Left lung (tissue), 4 donors: ENCODE measurements at regions not wholly inside any gene's neighbourhood (a gene's known extent, or its start where the extent isn't known, plus 50 kb on each side); places are given as distances from the start of the nearest gene placed in this dataset.

Experiments used
- ATAC-seq: fragments of 200-7000 bp; cut with Tn5 transposase; one replicate; pipeline ENCODE4 v1.9.1; 2020; ENCODE audit warnings: moderate library complexity
- DNase-seq, 4 donors: peaks; one replicate each; pipeline ENCODE4 v3.0.0-alpha.2; 2013 to 2020
- H3K27ac ChIP-seq, 2 donors: fragments of 200-600 bp; sonication (generic) in 1 of 2; one replicate each; pipeline versions ENCODE4 v1.5.0 to v1.8.0; 2020 to 2021
- H3K27me3 ChIP-seq, 2 donors: fragments of 200-600 bp; sonication (generic) in 1 of 2; one replicate each; pipeline versions ENCODE4 v1.5.0 to v1.8.0; 2020 to 2021
- H3K36me3 ChIP-seq, 2 donors: fragments of 200-600 bp; sonication (generic) in 1 of 2; one replicate each; pipeline versions ENCODE4 v1.5.0 to v1.8.0; 2020 to 2021
- H3K4me1 ChIP-seq, 2 donors: fragments of 200-600 bp; one replicate each; pipeline ENCODE4 v1.8.0; 2021
- H3K4me3 ChIP-seq, 2 donors: fragments of 200-600 bp; sonication (generic) in 1 of 2; one replicate each; pipeline versions ENCODE4 v1.5.0 to v1.8.0; 2020 to 2021; ENCODE audit warnings: mild to moderate bottlenecking in 1 of 2
- H3K9me3 ChIP-seq, 2 donors: fragments of 200-600 bp; sonication (generic) in 1 of 2; one replicate each; pipeline versions ENCODE4 v1.5.0 to v1.8.0; 2020 to 2021
- CTCF ChIP-seq, 2 donors: fragments of 200-600 bp; sonication (generic) in 1 of 2; IDR thresholded peaks; one replicate each; pipeline versions ENCODE4 v1.5.0 to v1.8.0; 2021; ENCODE audit warnings: antibody characterized with exemption in 2 of 2
- intact Hi-C, 2 donors: fragments of 100-400 bp; cut with DNase I; formaldehyde crosslinking; loops; one replicate each; pipeline versions ENCODE4 v1.11.2 to v1.14.2; 2022
- donor health status: DM: no; HTN: yes; CAD: no.
- donor health status: DM: no; HTN: no; CAD: no.

DNA sequence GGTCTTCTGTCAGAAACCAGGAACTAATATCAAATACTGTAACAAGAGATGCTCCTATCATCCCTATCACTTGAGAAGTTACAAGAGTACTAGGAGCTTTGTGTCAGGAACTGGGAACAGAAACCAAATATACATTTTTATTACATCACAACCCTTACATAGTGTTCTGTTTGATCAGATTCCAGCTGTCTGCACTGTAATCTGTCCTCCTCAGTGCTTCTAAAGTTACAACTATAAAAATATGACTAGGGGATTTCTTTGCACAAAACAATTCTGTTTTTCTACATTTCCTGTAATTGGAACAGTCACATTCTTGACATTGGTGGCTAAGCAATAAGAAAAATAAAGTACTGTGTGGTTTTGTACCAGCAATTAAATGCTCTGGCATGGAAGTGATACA is 686.0 kb downstream of the PDHA2 start:
- no peak for DNase-seq
- intact Hi-C loops = no loop called here

GRCh38 chr4:96526625-96527024 is 686.7 kb downstream of the PDHA2 start:
- H3K36me3 ChIP-seq = no peaks in the 10 kb centered on the region
- no peaks in the 10 kb centered on the region for H3K4me1 ChIP-seq
- no peaks in the 10 kb centered on the region for H3K9me3 ChIP-seq
- H3K4me3 ChIP-seq = no peak overlapping the region
- intact Hi-C loops = no loop called here
- DNase-seq = no peak
- H3K27me3 ChIP-seq = peaks cover 0 to 6% of the 10 kb centered on the region in 2 donors
- no peak for ATAC-seq
- no peak overlapping the region for H3K27ac ChIP-seq
- TF ChIP-seq CTCF (IDR thresholded peaks at IDR 0.05) = no peak

More for the DNA sequence above, 686.0 kb downstream of the PDHA2 start:
- Histone ChIP-seq H3K4me3 (no peak overlapping the region), H3K9me3 (peaks cover 0 to 6% of the 10 kb centered on the region in 2 donors), H3K27ac (no peak overlapping the region), H3K27me3 (peaks cover 0 to 6% of the 10 kb centered on the region in 2 donors), H3K36me3 (no peaks in the 10 kb centered on the region), H3K4me1 (no peaks in the 10 kb centered on the region)
- no peak for ATAC-seq
- no peak for TF ChIP-seq CTCF (IDR thresholded peaks at IDR 0.05)

GRCh38 chr4:96531836-96532235 is 691.9 kb downstream of the PDHA2 start:
- DNase-seq (no peak), ATAC-seq (no peak)
- H3K9me3 ChIP-seq = peaks cover 0 to 7% of the 10 kb centered on the region in 2 donors
- H3K27me3 ChIP-seq = no peaks in the 10 kb centered on the region
- TF ChIP-seq CTCF (IDR thresholded peaks at IDR 0.05) = no peak
- H3K4me3 ChIP-seq = no peak overlapping the region
- H3K36me3 ChIP-seq = no peaks in the 10 kb centered on the region
- H3K4me1 ChIP-seq = no peaks in the 10 kb centered on the region
- no peak overlapping the region for H3K27ac ChIP-seq
- intact Hi-C loops = no loop called here

DNA sequence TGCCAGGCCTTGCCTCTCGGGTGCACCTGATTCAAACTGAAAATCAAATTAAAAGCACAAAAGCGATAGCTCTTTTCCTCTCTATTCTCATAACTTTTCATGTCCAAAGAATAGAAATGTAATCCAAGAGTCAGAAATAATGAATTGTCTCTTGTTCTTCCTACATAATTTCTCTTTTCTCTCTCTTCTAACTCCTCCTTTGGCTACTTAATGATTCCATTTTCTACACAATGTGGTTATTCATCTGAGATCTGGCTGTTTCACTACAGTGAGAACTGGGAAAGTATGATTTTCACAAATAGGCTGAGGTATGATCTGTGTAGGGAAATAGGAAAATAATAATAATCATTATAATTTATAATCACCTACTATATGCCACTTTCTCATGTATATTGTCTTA is 703.5 kb downstream of the PDHA2 start:
- Histone ChIP-seq H3K4me3 (no peak overlapping the region), H3K27ac (no peak overlapping the region), H3K4me1 (no peaks in the 10 kb centered on the region), H3K36me3 (no peaks in the 10 kb centered on the region), H3K27me3 (no peaks in the 10 kb centered on the region), H3K9me3 (peaks cover 0 to 2% of the 10 kb centered on the region in 2 donors)
- TF ChIP-seq CTCF (IDR thresholded peaks at IDR 0.05) = no peak
- no peak for ATAC-seq
- DNase-seq = no peak
- intact Hi-C loops = no loop called here

GRCh38 chr4:96558466-96558865 is 718.6 kb downstream of the PDHA2 start:
- DNase-seq = no peak
- no peak for ATAC-seq
- Histone ChIP-seq H3K4me3 (no peak overlapping the region), H3K36me3 (no peaks in the 10 kb centered on the region), H3K9me3 (no peaks in the 10 kb centered on the region), H3K27ac (no peak overlapping the region), H3K27me3 (no peaks in the 10 kb centered on the region), H3K4me1 (no peaks in the 10 kb centered on the region)
- TF ChIP-seq CTCF (IDR thresholded peaks at IDR 0.05) = no peak
- intact Hi-C loops = no loop called here
